H1 (cell line): ENCODE measurements at regions not wholly inside any gene's neighbourhood (a gene's known extent, or its start where the extent isn't known, plus 50 kb on each side); places are given as distances from the start of the nearest gene placed in this dataset.

Experiments
- BRCA1 ChIP-seq: IDR thresholded peaks from 2 replicates; pipeline ENCODE4 v1.6.1; 2012; ENCODE audit warnings: low read depth, low read length, improper control_type of control experiment
- POLR2A ChIP-seq, 2 experiments: IDR thresholded peaks; 1 replicate in 1 of 2; 2 replicates in 1 of 2; pipeline ENCODE4 v1.6.1; 2011; ENCODE audit warnings: low read depth in 2 of 2, low read length in 2 of 2, mild to moderate bottlenecking in 2 of 2; ENCODE audit errors: control extremely low read depth in 1 of 2
- RBBP5 ChIP-seq: IDR thresholded peaks from 2 replicates; pipeline ENCODE4 v1.7.1; 2012; ENCODE audit warnings: low read depth, mild to moderate bottlenecking, inconsistent platforms, low read length, moderate library complexity, borderline replicate concordance

- TF ChIP-seq RBBP5, result no peak
- no peak for TF ChIP-seq BRCA1
- TF ChIP-seq POLR2A (IDR thresholded peaks at IDR 0.05; ENCODE audit: control extremely low read depth in 1 of 2, low read depth in 2 of 2, low read length in 2 of 2), result no peak
Observed at GRCh38 chr1:30654188-30654587, 69.2 kb downstream of the MATN1 start (continued).
